Keratinocyte (primary cell): ENCODE measurements at regions not wholly inside any gene's neighbourhood (a gene's known extent, or its start where the extent isn't known, plus 50 kb on each side); places are given as distances from the start of the nearest gene placed in this dataset.

Experiments
- DNase-seq: peaks from one replicate; pipeline ENCODE4 v3.0.0-alpha.2; 2011; ENCODE audit warnings: low read depth, missing footprints, low spot score
- FAIRE-seq: peaks from 2 replicates; lab custom pipeline; 2011; peaks lifted over from hg19 to GRCh38; lab: Jason Lieb, UNC
- H2AFZ ChIP-seq: 2 replicates; pipeline ENCODE4 v1.6.0; 2012; ENCODE audit warnings: low read length, control low read depth, inconsistent platforms; ENCODE audit not compliant: control insufficient read depth
- H3K27ac ChIP-seq: 2 replicates; pipeline ENCODE4 v1.5.1; 2011; ENCODE audit warnings: low read length; ENCODE audit not compliant: control insufficient read depth, insufficient read depth
- H3K27me3 ChIP-seq: 3 replicates; pipeline ENCODE4 v1.6.0; 2011; ENCODE audit warnings: low read length; ENCODE audit not compliant: control insufficient read depth, insufficient read depth; ENCODE audit errors: extremely low read depth
- H3K36me3 ChIP-seq, 2 experiments: 2 replicates in 1 of 2; 3 replicates in 1 of 2; pipeline ENCODE4 v1.5.1; 2011; ENCODE audit warnings: low read length in 2 of 2, mild to moderate bottlenecking in 1 of 2; ENCODE audit not compliant: control insufficient read depth in 2 of 2, insufficient read depth in 2 of 2; ENCODE audit errors: extremely low read depth in 1 of 2
- H3K4me1 ChIP-seq: 3 replicates; pipeline ENCODE4 v1.5.1; 2011; ENCODE audit warnings: low read length; ENCODE audit not compliant: control insufficient read depth, insufficient read depth; ENCODE audit errors: extremely low read depth
- H3K4me2 ChIP-seq: 3 replicates; pipeline ENCODE4 v1.6.0; 2011; ENCODE audit warnings: low read depth, low read length; ENCODE audit not compliant: control insufficient read depth, insufficient read depth; ENCODE audit errors: extremely low read depth
- H3K4me3 ChIP-seq, 3 experiments: fragments of 200-600 bp in 1 of 3; sonication (generic) in 1 of 3; 2 replicates in 2 of 3; 3 replicates in 1 of 3; pipeline ENCODE4 v1.5.1; 2011 to 2016; ENCODE audit warnings: low read length in 3 of 3, mild to moderate bottlenecking in 3 of 3, control low read depth in 2 of 3, inconsistent platforms in 1 of 3, low read depth in 1 of 3, mixed read lengths in 1 of 3, mixed run types in 1 of 3, moderate library complexity in 1 of 3; ENCODE audit not compliant: control insufficient read depth in 2 of 3, insufficient read depth in 2 of 3; ENCODE audit errors: extremely low read depth in 1 of 3
- H3K79me2 ChIP-seq: 2 replicates; pipeline ENCODE4 v1.6.0; 2012; ENCODE audit warnings: low read length; ENCODE audit not compliant: control insufficient read depth, insufficient read depth
- H3K9ac ChIP-seq: 3 replicates; pipeline ENCODE4 v1.6.0; 2011; ENCODE audit warnings: low read length; ENCODE audit not compliant: control insufficient read depth, insufficient read depth; ENCODE audit errors: extremely low read depth
- H3K9me1 ChIP-seq: 3 replicates; pipeline ENCODE4 v1.6.0; 2011; ENCODE audit warnings: low read length; ENCODE audit not compliant: control insufficient read depth, insufficient read depth; ENCODE audit errors: extremely low read depth
- H3K9me3 ChIP-seq: 2 replicates; pipeline ENCODE4 v1.5.1; 2012; ENCODE audit warnings: low read depth, low read length; ENCODE audit not compliant: control insufficient read depth
- H4K20me1 ChIP-seq: 3 replicates; pipeline ENCODE4 v1.6.0; 2011; ENCODE audit warnings: low read length; ENCODE audit not compliant: control insufficient read depth, insufficient read depth; ENCODE audit errors: extremely low read depth
- CTCF ChIP-seq, 3 experiments: IDR thresholded peaks in 1 of 3; conservative IDR thresholded peaks in 1 of 3; optimal IDR thresholded peaks in 1 of 3; 2 replicates in 2 of 3; 3 replicates in 1 of 3; pipeline versions ENCODE3 to v1.5.1; 2011; ENCODE audit warnings: low read length in 3 of 3, mild to moderate bottlenecking in 3 of 3, moderate library complexity in 2 of 3, control low read depth in 1 of 3, inconsistent platforms in 1 of 3; ENCODE audit not compliant: insufficient read depth in 2 of 3; ENCODE audit errors: extremely low read depth in 1 of 3
- EZH2 ChIP-seq: IDR thresholded peaks from one replicate; pipeline ENCODE4 v1.6.1; 2012; ENCODE audit warnings: inconsistent platforms, mild to moderate bottlenecking, low read length, moderate library complexity
- dilution Hi-C: fragments of 300-500 bp; cut with MboI; formaldehyde crosslinking; loops from one replicate; pipeline ENCODE4 v1.7.0; 2020; ENCODE audit warnings: low sequenced_read_pairs; ENCODE audit not compliant: extremely low pct_ligation_motif_present

- no peak overlapping the region for H3K27ac ChIP-seq
- no peaks in the 10 kb centered on the region for H3K27me3 ChIP-seq
- DNase-seq (no peak), FAIRE-seq (peak; percentile 26)
- TF ChIP-seq CTCF (optimal IDR thresholded peaks at IDR 0.05 in 1 of 3, IDR thresholded peaks at IDR 0.05 in 1 of 3, conservative IDR thresholded peaks at IDR 0.05 in 1 of 3; ENCODE audit: extremely low read depth in 1 of 3, insufficient read depth in 2 of 3, low read length in 3 of 3): peak; percentile 73 to 84 (median 74)
- TF ChIP-seq EZH2: no peak
- peak overlapping the region; percentile 58 for H3K4me2 ChIP-seq
- dilution Hi-C loops: no loop called here
- H3K4me1 ChIP-seq: no peaks in the 10 kb centered on the region
- H4K20me1 ChIP-seq: no peaks in the 10 kb centered on the region
- no peaks in the 10 kb centered on the region for H3K9me3 ChIP-seq
- H3K9ac ChIP-seq: no peak overlapping the region
- no peak overlapping the region for H2AFZ ChIP-seq
- no peak overlapping the region for H3K4me3 ChIP-seq
- H3K9me1 ChIP-seq: no peaks in the 10 kb centered on the region
- no peaks in the 10 kb centered on the region for H3K79me2 ChIP-seq
- H3K36me3 ChIP-seq: no peaks in the 10 kb centered on the region
These were observed 57.4 kb downstream of the OLIG1 start for GRCh38 chr21:33127154-33127867.

- Histone ChIP-seq H2AFZ (no peak overlapping the region), H4K20me1 (no peaks in the 10 kb centered on the region), H3K9ac (no peak overlapping the region), H3K27ac (no peak overlapping the region), H3K79me2 (no peaks in the 10 kb centered on the region), H3K9me3 (no peaks in the 10 kb centered on the region), H3K9me1 (no peaks in the 10 kb centered on the region), H3K4me2 (no peak overlapping the region), H3K27me3 (no peaks in the 10 kb centered on the region), H3K4me1 (no peaks in the 10 kb centered on the region), H3K36me3 (no peaks in the 10 kb centered on the region), H3K4me3 (no peak overlapping the region)
- dilution Hi-C loops: no loop called here
- TF ChIP-seq EZH2 (no peak), CTCF (optimal IDR thresholded peaks at IDR 0.05 in 1 of 3, IDR thresholded peaks at IDR 0.05 in 1 of 3, conservative IDR thresholded peaks at IDR 0.05 in 1 of 3; ENCODE audit: extremely low read depth in 1 of 3, insufficient read depth in 2 of 3, low read length in 3 of 3) (no peak)
- DNase-seq (no peak), FAIRE-seq (no peak)
These were observed 57.9 kb downstream of the OLIG1 start for GRCh38 chr21:33127868-33128242.
